Endothelial cell of hepatic sinusoid (primary cell): ENCODE measurements at regions not wholly inside any gene's neighbourhood (a gene's known extent, or its start where the extent isn't known, plus 50 kb on each side); places are given as distances from the start of the nearest gene placed in this dataset.

ENCODE experiments used
- in situ Hi-C: cut with HindIII; loops from 2 replicates; pipeline ENCODE4 v1.10.0; 2017; ENCODE audit warnings: low sequenced_read_pairs

DNA sequence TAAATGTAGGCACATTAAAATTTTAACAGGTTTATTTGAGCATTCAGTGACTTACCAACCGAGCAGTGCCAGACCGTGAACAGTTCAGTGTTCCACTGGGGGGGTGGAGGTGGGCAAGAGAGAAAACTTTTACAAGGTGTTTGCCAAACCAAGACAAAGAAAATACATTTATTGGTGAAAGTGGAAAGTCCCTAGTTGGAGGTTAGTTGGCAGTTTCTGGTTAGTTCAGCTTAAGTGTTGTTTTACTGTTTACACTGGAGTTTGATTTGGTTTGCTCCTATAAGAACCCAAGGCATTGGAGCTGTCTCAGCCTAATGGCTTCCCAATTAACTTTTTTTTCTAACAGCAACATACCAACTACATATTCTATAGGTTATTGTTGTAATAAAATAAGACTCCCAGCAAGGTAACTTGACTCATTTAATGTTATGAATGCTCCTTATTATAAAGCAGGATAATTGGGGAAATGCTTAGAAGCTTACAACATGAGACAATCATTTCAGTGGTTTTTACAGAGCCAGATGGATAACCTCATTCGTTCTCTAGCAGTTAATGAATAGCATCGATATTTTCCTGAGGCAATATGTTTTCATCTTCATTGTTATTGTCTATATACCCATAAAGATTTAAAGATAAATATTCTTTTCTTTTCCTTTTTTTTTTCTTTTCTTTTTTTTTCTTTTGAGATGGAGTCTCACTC is 115.8 kb downstream of the ETNK1 start:
- in situ Hi-C loops: no loop called here

DNA sequence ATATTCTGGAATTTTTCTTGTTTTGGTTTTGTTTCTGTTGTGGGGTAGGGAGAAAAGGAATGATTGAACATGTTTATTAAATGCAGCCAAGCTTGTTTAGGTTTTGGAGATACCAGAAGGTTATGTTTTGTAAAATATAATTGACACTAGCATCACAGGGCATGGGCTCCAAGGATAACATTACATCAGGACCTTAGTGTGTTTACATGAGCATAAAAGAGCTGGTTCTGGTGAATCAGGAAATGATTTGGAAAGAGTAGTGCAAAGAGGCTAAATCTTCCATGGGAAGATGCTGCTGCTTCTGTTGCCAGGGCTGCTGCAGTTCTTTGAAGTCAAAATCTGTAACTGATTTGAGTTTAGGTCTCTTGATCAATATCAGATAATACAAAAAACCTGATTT is 118.7 kb downstream of the ETNK1 start:
- in situ Hi-C loops: no loop called here

- in situ Hi-C loops: no loop called here
Measured at GRCh38 chr12:22744197-22744596, 119.2 kb downstream of the ETNK1 start.

DNA sequence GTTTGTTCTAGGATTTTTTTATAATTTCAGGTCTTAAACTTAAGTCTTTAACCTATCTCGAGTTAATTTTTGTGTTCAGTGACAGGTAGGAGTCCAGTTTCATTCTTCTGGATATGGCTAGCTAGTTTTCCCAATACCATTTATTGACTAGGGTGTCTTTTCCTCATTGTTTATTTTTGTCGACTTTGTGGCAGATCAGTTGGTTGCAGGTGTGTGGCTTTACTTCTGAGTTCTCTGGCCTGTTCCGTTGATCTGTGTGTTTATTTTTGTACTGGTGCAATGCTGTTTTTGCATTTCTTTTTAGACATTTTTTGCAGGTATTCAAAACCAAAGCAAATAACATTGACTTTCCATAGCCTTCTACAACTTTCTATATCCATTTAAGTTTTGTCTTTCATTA is 121.7 kb downstream of the ETNK1 start:
- in situ Hi-C loops: no loop called here

GRCh38 chr12:22755629-22756028 is 130.7 kb downstream of the ETNK1 start:
- in situ Hi-C loops: no loop called here

- in situ Hi-C loops: no loop called here
Measured at GRCh38 chr12:22759769-22760674, 135.1 kb downstream of the ETNK1 start.

DNA sequence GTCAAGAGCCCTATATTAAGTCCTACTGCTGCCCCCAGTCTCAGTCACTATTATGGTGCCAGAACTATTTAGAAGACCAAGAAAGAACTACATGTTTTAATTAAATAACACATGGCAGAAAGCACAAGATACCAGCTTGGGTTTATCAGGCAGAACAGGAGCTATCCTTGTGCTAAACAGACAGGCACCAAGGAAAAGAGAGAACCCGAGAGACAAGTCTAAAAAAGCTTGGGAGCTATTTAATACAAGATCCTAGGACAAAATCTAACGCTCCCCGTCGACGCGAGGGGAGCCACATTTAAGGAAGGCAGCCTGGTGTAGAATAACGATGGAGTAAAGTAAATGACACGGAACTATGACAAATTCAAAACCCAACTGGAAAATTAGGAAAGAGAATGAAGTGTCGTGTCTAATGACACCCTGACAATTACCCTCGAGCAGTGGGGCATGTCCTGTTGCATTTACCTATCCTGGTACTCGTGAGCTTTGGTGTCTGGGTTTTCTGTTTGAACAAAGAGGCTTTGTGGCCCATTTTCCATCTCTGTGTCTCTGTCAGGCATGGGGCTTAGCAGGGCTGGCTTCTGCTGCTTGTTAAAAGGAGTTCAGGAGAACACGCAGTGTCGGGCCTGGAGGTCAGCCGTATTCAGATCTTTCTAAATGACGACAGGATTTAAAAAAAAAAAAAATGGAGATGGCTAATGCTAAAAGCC is 140.6 kb downstream of the ETNK1 start:
- in situ Hi-C loops: no loop called here

DNA sequence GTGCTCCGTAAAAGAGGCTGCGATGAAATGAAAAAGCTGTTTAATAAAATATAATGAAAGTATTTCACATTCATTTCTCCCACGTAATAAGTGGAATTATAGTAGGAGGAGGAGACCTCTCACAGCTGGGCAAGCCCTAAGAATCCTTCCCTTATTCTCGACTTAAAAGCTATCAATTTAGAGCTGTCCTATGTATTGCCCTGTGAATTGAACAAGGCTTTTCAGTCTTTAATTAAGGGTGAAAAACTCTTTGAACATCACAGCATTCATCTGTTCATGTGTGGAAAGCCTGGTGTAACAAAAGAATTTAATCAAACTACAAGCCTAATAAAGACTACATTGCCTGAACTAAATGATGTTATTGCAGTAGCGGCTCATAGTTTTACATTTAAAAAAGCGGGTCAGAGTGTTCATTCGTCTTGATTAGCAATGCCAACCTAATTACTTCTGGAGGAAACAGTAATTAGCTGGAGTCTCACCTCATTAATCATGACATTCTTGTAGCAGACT is 142.0 kb downstream of the ETNK1 start:
- in situ Hi-C loops: no loop called here

GRCh38 chr12:22781339-22781738 is 156.4 kb downstream of the ETNK1 start:
- in situ Hi-C loops: no loop called here

GRCh38 chr12:22787557-22787956 is 162.6 kb downstream of the ETNK1 start:
- in situ Hi-C loops: no loop called here

DNA sequence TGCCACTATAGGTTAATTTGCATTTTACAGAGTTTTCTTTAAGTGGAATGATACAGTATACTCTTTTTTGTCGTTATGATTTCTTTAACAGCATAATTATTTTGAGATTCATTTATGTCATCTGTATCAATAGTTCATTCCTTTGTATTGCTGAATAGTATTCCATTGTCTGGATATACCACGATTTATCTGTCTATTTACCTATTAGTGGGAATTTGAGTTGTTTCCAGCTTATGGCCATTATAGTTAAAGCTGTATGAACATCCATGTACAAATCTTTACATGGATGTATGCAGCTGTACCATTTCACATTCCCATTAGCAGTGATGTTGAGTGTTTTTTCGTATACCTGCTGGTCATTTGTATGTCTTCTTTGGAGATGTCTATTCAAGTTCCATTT is 163.9 kb downstream of the ETNK1 start:
- in situ Hi-C loops: no loop called here

DNA sequence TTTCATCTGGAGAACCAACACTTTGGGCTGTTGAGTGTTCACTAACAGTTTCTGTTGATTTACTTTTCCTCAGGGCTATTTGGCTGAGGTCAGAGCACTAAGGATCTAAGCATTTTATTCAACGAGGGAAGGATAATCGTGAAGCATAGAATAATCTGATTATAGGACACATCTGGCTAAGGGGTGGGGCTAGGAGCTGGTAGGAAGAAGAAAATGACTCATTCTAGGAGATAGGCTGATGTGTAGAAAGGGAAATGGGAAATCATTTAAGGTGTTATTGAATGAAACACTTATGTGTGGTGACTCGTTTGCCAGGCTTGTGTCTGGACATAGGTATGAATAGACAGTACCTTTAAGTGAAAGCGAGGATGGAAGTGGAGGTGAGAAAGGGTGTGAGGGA is 167.2 kb downstream of the ETNK1 start:
- in situ Hi-C loops: no loop called here

- in situ Hi-C loops: no loop called here
Measured at GRCh38 chr12:22794017-22794416, 169.0 kb downstream of the ETNK1 start.

- in situ Hi-C loops: no loop called here
Measured at GRCh38 chr12:22796941-22797630, 172.1 kb downstream of the ETNK1 start.

DNA sequence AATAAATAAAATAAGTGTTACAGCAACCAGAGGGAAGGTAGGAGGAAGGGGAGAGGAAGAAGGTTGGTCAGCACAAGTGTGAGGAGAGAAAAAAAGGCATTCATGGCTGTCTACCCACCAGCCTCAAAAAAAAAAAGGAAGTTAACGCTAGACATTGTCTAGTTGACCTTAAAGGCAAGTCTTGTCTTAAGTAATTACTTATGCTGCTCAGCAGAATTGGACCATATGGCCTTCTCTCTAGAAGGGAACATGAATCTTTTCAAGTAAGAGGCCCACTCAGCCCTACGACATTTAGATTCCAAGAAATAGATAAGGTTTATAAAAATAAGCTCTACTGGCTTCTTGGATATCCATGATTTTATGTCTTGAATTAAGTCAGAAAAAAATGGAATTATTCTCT is 172.7 kb downstream of the ETNK1 start:
- in situ Hi-C loops: no loop called here

GRCh38 chr12:22798116-22798515 is 173.1 kb downstream of the ETNK1 start:
- in situ Hi-C loops: no loop called here

- in situ Hi-C loops: no loop called here
Measured at GRCh38 chr12:22799503-22799902, 174.5 kb downstream of the ETNK1 start.

DNA sequence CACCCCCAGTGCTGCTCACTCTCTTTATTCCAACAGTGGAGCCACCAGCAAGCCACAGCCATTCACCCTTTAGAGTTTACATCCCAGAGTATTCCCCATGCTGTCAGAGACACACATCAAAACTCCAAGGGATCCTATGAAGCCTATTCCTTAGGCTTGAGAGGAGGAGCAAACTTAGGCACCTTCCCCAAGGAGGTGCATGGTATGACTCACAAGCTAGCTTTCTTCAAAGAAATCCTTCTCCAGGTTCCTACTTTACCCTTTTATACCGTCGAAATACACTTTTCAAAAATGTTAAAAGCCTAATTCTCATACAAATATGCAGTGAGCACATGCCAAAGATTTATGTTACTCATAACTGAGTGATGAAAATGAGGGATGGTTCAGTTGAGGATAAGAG is 175.4 kb downstream of the ETNK1 start:
- in situ Hi-C loops: no loop called here

- in situ Hi-C loops: no loop called here
Measured at GRCh38 chr12:22802883-22803630, 178.1 kb downstream of the ETNK1 start.

DNA sequence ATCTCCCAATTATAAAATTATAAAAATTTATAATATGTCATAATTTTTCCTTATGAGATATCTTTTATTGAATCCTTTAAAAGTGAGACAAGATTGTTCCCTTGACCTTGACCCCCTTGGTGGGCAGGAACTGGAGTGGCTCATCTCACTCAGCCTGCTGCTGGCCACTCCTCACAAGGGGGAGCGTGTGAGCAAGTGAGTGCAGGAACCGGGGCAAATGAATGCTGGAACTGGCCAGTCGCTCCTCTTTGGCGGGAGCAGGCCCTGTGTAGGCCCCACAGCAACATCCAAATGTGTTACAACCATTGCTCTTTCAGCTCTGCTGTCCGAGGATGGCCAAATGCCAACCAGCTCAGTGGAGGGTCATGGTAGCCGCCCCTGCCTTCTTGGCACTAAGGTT is 178.8 kb downstream of the ETNK1 start:
- in situ Hi-C loops: no loop called here
